OCI-LY3 (cell line): ENCODE measurements at regions not wholly inside any gene's neighbourhood (a gene's known extent, or its start where the extent isn't known, plus 50 kb on each side); places are given as distances from the start of the nearest gene placed in this dataset.

Source experiments
- H2AFZ ChIP-seq: fragments of 200-600, 300-600 bp; shearing (Covaris generic); 2 replicates; pipeline ENCODE4 v1.6.0; 2014; ENCODE audit warnings: antibody characterized with exemption, low read depth, low read length
- H3K27ac ChIP-seq: fragments of 200-600, 300-600 bp; sonication (generic); 2 replicates; pipeline ENCODE4 v1.5.1; 2014; ENCODE audit warnings: mild to moderate bottlenecking, low read length, moderate library complexity, mixed read lengths
- H3K27me3 ChIP-seq: fragments of 200-600, 300-600 bp; sonication (generic); 2 replicates; pipeline ENCODE4 v1.6.1; 2014; ENCODE audit warnings: low read depth, low read length, mixed read lengths
- H3K36me3 ChIP-seq: fragments of 200-600, 300-600 bp; sonication (generic); replicated peaks from 2 replicates; pipeline ENCODE3; 2014; ENCODE audit warnings: low read depth, low read length, mixed read lengths
- H3K4me1 ChIP-seq: fragments of 300-600, 200-600 bp; sonication (generic); 2 replicates; pipeline ENCODE4 v1.6.1; 2014; ENCODE audit warnings: low read length, mixed read lengths
- H3K4me2 ChIP-seq: fragments of 200-600, 300-600 bp; sonication (generic); 2 replicates; pipeline ENCODE4 v1.6.1; 2014; ENCODE audit warnings: low read length, mixed read lengths
- H3K4me3 ChIP-seq: fragments of 300-600, 200-600 bp; sonication (generic); 2 replicates; pipeline ENCODE4 v1.5.1; 2014; ENCODE audit warnings: antibody characterized with exemption, mild to moderate bottlenecking, low read length, moderate library complexity
- H3K79me2 ChIP-seq: fragments of 300-600, 200-600 bp; shearing (Covaris generic); 2 replicates; pipeline ENCODE4 v1.6.1; 2014; ENCODE audit warnings: mild to moderate bottlenecking, low read length, mixed read lengths
- H3K9ac ChIP-seq: fragments of 300-600, 200-600 bp; shearing (Covaris generic); 2 replicates; pipeline ENCODE4 v1.6.0; 2014; ENCODE audit warnings: mild to moderate bottlenecking, low read length, moderate library complexity
- H3K9me3 ChIP-seq: fragments of 200-600, 300-600 bp; shearing (Covaris generic); 2 replicates; pipeline ENCODE4 v1.6.1; 2014; ENCODE audit warnings: low read length, mixed read lengths; ENCODE audit not compliant: insufficient read depth
- H4K20me1 ChIP-seq: fragments of 200-600, 300-600 bp; sonication (generic); 2 replicates; pipeline ENCODE4 v1.6.1; 2016; ENCODE audit warnings: low read length, mixed read lengths; ENCODE audit not compliant: insufficient read depth
- EZH2phosphoT487 ChIP-seq: fragments of 200-600 bp; shearing (Covaris generic); IDR thresholded peaks from 2 replicates; pipeline ENCODE4 v1.6.1; 2018; ENCODE audit warnings: antibody characterized with exemption, mixed run types, low read depth
- TF ChIP-seq, protein P1 (sequence below): fragments of 200-600, 300-600 bp; sonication (generic); IDR thresholded peaks from 2 replicates; pipeline ENCODE4 v1.5.1; 2014; ENCODE audit warnings: antibody characterized with exemption, low read length, low read depth

GRCh38 chr3:44109771-44110361 lies 131.8 kb upstream of the TOPAZ1 start:
- Histone ChIP-seq H3K27me3 (peaks cover 21% of the 10 kb centered on the region), H3K4me2 (no peak overlapping the region), H2AFZ (no peak overlapping the region), H4K20me1 (no peaks in the 10 kb centered on the region), H3K9ac (no peak overlapping the region), H3K4me3 (no peak overlapping the region), H3K27ac (no peak overlapping the region), H3K36me3 (no peaks in the 10 kb centered on the region), H3K4me1 (peaks cover 17% of the 10 kb centered on the region), H3K9me3 (no peaks in the 10 kb centered on the region), H3K79me2 (no peaks in the 10 kb centered on the region)
- no peak for TF ChIP-seq EZH2phosphoT487
- TF ChIP-seq, protein P1, sequence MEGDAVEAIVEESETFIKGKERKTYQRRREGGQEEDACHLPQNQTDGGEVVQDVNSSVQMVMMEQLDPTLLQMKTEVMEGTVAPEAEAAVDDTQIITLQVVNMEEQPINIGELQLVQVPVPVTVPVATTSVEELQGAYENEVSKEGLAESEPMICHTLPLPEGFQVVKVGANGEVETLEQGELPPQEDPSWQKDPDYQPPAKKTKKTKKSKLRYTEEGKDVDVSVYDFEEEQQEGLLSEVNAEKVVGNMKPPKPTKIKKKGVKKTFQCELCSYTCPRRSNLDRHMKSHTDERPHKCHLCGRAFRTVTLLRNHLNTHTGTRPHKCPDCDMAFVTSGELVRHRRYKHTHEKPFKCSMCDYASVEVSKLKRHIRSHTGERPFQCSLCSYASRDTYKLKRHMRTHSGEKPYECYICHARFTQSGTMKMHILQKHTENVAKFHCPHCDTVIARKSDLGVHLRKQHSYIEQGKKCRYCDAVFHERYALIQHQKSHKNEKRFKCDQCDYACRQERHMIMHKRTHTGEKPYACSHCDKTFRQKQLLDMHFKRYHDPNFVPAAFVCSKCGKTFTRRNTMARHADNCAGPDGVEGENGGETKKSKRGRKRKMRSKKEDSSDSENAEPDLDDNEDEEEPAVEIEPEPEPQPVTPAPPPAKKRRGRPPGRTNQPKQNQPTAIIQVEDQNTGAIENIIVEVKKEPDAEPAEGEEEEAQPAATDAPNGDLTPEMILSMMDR: no peak

DNA sequence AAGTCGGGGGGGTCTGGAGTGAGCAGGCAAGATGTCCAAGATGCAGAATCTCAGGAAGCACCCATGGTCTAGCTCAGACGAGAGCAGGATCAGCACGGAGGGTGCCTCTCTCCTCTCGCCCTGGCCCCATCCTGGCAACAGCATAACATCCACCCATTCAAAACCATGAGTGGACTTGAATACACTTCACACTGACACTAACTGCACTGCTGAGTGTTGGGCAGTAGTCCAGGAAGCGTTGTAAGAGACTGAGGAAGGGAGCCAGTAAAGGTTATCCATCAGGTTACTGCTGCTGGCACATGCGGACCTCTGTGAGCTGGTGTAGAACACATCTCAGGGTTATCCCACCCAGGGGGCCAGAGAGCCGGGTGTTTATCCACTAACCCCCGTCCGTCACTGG lies 131.0 kb upstream of the TOPAZ1 start:
- H3K9ac ChIP-seq: no peak overlapping the region
- no peaks in the 10 kb centered on the region for H3K36me3 ChIP-seq
- H3K27me3 ChIP-seq: peaks cover 28% of the 10 kb centered on the region

DNA sequence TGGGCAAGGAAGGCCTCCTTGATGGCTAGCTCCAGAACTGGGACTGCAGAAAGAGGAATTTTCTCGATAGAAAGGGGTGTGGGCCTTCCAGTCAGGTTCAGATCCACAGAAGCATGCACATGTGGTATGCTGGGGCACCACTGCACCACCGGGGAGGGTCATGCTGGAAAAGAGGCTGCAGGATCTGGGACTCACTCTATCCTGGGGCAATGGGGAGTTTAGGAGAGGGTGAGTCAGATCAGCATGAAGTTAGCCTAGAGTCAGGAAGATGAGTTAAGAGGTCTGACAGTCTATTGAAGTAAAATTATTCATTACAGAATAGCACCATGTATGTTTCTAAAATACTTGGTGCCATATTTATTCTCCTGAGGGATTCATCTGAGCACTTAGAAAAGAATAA lies 130.2 kb upstream of the TOPAZ1 start:
- Histone ChIP-seq H3K9ac (no peak overlapping the region), H2AFZ (no peak overlapping the region), H3K4me3 (no peak overlapping the region), H3K9me3 (no peaks in the 10 kb centered on the region), H3K4me1 (peaks cover 5% of the 10 kb centered on the region), H3K36me3 (no peaks in the 10 kb centered on the region), H3K4me2 (no peak overlapping the region), H3K27me3 (peaks cover 31% of the 10 kb centered on the region), H3K27ac (no peak overlapping the region), H4K20me1 (no peaks in the 10 kb centered on the region), H3K79me2 (no peaks in the 10 kb centered on the region)
- TF ChIP-seq, protein P1: no peak
- TF ChIP-seq EZH2phosphoT487: no peak

More for the DNA sequence above, 131.0 kb upstream of the TOPAZ1 start:
- Histone ChIP-seq H3K4me3 (no peak overlapping the region), H3K4me1 (peaks cover 9% of the 10 kb centered on the region), H3K9me3 (no peaks in the 10 kb centered on the region), H2AFZ (no peak overlapping the region), H4K20me1 (no peaks in the 10 kb centered on the region), H3K79me2 (no peaks in the 10 kb centered on the region), H3K4me2 (no peak overlapping the region), H3K27ac (no peak overlapping the region)
- TF ChIP-seq EZH2phosphoT487: no peak
- TF ChIP-seq, protein P1: no peak

DNA sequence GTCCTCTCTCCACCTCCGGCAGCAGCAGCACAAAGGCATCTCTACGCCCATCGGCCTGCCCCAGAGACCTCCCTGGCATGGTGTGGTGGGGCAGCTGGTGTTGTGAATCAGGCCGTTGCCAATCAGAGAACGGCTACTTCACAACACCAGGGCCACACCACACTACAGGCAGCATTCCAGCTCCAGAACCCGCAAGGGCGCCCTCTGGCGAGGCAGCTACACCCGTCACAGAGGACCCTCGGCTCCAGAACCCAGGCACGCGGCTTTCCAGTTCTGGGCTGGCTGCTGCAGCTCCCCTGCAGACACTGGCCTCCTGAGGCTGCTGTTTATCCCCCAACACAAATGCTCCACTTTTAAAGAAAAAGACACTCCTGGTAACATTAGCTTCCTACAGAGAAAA lies 127.5 kb upstream of the TOPAZ1 start:
- Histone ChIP-seq H2AFZ (peak overlapping the region; percentile 72), H3K4me3 (no peak overlapping the region), H4K20me1 (no peaks in the 10 kb centered on the region), H3K27ac (no peak overlapping the region), H3K36me3 (no peaks in the 10 kb centered on the region), H3K9ac (no peak overlapping the region), H3K4me1 (peaks cover 5% of the 10 kb centered on the region), H3K4me2 (peak overlapping the region; percentile 43), H3K9me3 (no peaks in the 10 kb centered on the region), H3K27me3 (peaks cover 48% of the 10 kb centered on the region), H3K79me2 (no peaks in the 10 kb centered on the region)
- no peak for TF ChIP-seq EZH2phosphoT487
- TF ChIP-seq, protein P1: peak; percentile 95
